Embryonic facial prominence (tissue), 1 donor: ENCODE measurements at regions not wholly inside any gene's neighbourhood (a gene's known extent, or its start where the extent isn't known, plus 50 kb on each side); places are given as distances from the start of the nearest gene placed in this dataset.

Experiments used
- DNase-seq: peaks from one replicate; pipeline ENCODE4 v3.0.0-alpha.2; 2016; ENCODE audit errors: extremely low spot score

DNA sequence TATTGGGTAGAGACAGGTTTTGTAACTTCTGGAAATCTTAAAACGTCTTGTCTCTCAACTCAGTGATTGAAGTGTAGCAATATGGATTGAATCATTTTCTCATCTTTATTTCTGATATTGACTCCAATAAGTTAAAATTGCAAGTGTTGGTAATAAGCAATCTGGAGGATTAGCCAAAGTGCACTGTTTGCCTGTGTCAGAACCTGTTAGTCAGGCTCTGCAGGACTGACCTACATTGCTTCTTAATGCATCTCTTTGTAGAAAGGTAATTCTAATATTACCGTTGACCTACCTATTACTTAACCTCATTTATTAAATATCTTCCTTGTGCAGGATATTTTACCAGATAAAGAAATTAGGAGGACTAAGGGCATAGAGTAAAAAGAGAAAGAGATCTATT, 484.0 kb upstream of the CITED2 start:
- no peak for DNase-seq

DNA sequence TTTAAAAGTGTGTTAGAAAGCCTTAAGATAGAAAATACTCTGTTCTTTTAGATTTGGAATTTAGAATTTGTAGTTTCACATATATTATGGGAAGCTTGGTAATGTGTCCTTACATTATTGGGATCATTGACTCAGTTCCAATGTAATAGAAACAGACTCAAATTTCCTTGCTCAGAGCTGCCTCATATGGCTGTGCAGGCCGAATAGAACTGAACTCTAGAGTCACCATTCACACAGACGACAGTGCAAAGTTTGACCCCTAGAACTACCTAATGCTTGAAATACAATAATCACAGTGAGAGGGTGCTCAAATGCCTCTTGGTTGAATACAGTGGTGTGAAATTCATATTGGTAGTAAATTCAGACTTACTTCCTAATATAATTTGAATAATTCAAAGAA, 482.7 kb upstream of the CITED2 start:
- DNase-seq = no peak

DNA sequence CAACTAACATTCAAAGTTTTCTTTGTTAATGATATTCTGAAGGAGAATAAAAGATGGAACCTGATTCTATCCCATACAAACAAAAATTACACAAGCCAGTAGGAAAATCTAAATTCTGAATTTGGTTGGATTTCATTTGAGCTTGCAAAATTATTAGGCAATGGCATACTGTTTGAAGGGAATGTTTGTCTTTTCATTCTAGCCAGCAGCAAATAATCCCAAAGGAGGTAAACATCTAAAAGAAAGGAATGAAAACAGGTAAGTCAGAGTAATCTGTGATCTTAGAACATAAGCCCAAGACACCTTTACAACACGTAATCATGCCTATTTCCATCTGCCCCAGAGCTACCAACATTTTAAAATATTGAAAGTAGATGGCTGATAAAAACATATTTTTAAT, 482.1 kb upstream of the CITED2 start:
- no peak for DNase-seq

DNA sequence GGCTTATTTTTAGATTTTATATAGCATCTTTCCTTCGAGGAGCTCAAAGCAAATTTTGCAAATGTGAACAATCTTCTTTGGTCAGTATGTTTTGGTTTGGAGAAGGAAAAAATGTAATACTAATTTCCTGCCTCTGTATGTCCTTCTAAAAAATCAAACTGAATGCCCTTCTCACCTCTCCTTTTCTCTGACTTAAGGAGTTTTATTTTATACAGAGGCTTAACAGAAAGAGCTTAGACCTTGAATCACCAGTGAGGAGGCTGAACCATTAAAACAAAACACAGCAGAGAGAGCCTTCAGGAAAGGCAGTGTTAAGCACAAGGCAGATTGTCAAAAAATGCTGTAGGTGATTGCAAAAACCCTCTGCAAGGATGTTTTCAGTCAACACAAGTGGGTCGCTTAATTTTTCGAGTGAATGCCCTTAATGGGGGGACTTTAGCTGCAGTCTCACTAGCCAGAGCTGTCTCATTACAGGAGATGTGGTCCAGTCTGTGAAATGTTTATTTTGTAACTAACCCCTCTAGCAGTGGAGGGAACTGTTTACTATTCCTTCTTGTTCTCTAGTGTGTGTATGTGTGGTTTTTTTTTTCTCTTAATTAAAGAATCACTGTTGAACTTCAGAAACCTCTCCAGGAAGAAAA, 481.3 kb upstream of the CITED2 start:
- no peak for DNase-seq

DNA sequence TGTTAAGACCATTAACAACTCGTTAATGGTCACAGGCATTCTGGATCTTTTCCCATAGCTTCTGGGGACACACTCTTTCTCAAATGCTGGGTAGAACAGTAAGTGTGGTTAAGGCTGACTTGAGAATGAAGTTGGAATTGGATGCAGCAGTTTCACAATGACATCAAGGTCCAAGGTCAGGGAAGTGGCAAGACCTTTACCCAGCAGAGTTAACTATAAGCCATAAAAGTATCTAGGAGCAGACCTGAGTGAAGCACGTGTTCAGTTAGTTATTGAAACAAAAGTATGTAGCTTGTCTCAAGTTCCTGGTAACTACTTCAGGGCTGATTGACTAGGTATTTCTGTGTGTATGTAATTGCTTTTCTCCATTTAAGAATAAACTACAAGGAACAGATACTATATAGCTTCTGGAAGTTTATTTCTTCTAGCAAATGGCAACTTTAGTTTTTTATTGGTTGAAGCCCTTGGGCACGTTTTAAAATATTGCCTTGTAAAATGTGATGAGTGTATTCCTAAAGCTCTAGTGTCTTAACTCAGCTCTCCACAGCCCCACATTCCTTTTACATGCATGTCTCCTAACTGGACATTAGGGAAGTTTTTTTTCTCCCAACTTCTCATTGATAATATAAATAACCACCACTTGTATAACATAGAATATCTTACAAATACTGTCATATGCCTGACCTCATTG, 479.0 kb upstream of the CITED2 start:
- DNase-seq = no peak

DNA sequence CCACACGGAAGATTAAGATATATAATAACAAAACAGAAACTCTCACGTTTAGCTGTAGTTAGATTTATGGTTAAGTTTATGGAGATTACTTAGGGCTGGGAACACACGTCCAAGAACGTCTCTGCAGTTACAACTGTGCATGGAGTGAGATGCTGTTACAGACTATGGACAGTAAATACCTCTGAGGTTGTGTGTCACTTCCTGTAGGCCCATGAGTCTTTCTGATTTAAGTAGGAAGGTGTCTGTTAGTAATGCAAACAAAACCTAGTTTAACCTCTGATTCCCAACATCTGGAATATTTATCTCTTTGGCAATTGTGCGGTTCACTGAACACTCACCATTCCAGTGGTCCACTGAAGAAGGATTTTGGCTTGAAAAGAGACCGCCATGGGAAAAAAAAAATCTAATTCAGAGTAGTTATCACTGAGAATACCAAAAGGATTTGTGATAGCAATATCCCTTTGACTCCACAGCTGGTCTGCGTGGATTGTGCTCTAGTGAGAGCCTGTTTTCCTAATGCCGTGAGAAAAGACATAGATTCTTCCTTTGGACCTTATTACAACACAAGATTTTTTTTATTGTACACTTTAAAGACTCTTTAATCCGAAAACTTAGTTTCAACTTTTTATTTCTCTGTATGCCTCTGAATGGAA, 478.2 kb upstream of the CITED2 start:
- DNase-seq = no peak

DNA sequence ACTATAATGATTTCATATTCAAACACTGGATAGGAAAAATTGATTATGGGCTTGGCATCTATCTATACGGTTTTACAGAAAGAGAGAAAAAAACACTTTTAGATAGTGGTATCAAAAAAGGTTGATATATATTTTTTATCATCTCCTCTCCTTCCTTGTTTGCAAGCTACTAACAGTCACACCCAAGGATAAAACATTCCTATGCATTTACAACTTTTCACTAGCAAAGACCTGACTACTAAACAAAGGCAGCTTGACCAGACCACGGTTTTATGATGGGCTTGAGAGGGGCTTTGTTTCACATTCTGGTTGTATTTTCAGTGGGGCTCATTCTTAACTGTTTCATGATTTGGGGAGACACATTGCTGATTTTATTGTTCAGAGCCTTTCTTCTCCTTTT, 477.6 kb upstream of the CITED2 start:
- DNase-seq = no peak

DNA sequence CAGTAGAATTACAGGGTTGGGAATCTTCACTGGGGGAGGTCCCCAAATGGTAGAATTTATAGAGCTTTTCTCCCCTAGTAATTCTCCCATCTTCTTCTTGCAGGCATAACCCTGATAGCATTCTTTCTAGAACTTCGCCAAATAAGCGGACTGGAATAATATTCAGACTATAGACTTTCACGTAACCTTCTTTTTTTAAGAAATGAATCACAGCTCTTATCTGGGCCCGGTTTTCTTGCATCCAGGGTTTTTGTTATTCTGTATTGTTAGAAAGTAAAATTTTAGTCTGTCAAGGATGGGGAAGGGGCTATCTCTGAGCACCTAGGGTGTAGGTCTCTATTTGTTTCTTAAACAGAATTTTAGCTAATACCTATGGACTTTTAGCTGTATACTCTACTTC, 476.8 kb upstream of the CITED2 start:
- no peak for DNase-seq

DNA sequence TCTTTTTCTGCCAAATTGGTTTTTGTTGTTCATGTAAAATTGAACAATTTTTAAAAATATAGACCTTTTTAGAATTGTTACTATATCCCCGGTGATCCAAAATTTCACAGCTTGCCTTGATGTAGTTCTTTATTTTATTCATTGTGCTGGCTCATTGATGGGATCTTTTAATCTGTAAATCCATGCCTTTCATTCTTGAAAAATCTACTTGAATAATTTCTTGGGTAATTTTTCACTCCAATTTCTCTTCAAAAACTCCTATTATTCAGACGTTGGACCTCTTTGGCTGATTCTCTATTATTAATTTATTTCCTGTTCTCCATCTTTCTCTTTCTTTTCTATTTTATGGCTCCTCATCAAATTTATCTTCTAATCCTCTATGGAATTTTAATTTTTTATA, 476.1 kb upstream of the CITED2 start:
- DNase-seq = no peak

DNA sequence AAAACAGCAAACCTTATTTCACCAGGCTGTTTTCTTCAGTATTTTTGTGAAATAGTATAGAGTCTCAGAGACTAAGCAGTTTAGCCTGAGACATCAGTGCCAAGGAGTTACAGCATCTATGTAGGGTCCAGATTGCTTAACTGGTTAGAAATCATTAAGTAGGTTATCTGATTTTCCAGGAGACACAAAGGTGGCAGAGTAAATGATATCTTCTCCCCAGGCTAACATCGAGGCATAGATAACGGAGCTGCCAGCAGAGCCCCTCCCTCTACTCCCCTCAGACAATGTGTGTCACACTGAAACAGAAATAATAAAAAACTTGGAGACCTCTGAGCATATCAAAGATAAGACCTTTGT, 473.0 kb upstream of the CITED2 start:
- no peak for DNase-seq

DNA sequence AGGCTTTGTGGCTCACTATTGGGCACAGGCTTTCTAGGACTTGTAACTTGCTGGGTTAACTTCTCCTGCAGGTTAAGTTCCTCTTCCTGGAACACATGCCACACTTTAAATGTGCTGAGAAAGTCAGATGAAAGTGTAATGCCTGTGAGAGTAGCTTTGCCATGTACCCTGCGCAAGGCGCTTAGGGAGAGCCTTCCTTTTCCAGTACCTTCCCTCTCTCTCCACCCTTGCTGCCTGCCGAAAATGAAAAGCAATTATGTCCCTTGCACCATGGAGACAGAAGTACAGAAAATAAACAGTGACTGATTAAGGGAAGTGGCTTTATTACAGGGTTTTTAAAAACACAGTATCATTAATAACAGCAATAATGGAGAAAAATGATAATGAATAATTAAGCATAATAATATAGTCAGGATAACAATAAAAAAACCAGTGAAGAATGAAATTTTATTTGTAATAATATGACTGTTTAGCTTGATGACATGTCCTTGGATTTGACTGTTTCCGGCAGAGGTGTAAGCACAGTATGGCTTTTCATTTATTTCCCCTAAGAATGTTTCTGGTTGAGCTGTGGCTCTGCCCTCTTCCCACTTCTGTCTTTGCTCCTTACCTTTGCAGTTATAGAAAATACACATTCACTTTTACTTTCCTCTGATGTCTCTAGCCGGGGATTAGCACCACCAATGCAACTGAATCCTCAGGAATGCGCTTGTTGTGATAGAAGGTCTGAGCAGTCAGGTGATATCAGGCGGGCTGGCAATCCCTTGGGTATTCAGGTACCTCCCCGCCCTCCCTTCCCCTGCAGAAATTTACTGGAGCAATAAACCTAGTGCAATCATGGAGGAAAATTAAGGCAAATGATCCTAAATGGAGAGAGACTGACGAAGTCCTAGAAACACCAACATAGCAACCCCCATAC, 472.3 kb upstream of the CITED2 start:
- DNase-seq = no peak

DNA sequence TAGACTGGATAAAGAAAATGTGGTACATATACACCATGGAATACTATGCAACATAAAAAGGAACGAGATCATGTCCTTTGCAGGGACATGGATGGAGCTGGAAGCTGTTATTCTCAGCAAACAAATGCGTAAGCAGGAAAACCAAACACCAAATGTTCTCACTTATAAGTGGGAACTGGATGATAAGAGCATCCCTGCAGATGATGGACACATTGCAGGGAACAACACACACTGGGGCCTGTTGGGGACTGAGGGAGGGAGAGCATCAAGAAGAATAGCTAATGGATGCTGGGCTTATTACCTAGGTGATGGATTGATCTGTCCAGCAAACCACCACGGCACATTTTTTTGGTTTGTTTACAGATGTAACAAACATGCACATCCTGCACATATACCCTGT, 470.5 kb upstream of the CITED2 start:
- DNase-seq = no peak

DNA sequence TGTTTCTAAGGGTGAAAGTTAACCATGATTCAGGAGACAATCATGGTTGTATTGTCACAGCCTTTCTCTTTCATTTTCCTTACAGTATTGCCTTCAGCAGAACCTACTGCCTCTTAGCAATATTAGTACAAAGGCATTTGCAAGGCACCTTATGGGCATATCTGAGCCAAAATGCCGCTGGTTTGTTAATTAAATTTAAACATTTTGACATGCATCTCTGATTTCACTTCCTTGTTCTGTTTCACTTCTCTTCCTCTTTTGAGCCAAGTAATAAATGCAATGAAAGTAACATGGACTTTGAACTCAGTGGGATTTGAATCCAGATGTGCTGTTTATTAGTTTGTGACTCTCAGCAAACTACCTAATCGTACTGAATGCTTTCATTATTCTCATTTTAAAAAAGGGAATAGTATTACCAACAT, 467.4 kb upstream of the CITED2 start:
- no peak for DNase-seq

DNA sequence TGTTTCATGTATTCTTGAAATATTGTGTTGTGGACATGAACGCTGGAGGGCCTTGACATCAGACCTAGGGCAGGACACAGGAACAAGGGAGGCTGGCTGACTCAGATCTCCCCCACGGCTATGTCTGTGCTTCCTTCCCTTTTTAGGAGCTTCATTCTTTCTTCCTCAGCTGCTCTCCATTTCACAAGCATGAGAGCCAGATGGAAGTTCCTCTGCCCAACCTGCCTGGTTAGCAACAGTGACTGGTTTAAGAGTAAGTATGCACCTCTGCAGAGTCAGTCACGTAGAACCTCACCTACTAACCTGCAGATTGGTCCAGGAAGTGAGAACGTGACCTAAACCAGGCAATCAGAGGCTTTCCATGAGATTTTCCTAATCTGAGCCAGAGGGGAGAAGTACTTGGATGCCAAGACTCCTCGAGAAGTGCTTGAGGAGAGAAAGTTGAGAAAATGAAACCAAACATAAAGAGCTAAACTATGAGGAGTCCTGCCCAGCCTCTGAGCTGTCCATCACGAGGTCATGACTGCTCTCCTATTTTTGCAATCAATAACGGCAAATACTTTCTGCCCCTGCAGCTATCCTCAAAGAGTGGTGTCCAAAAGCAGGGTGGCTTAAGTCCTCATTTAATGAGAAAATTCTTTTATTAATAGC, 465.2 kb upstream of the CITED2 start:
- DNase-seq = no peak

DNA sequence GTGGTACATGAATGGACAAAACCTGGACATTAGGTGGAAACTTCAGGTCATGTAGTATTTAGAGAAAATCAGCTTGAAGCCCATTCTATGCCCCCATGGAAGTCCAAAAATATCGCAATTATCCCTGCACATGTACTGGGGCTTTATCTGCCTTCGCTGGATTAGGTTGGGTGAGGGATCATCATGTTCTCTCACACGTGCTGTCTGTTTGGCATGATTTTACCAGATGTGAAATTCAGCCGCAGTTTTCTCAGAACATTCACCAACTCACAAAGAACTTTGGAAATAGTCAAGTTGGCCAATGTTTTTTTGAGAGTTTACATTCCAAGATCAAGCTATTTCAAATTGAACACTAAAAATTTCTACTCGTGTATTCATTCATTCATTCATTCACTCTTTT, 459.8 kb upstream of the CITED2 start:
- DNase-seq = no peak

DNA sequence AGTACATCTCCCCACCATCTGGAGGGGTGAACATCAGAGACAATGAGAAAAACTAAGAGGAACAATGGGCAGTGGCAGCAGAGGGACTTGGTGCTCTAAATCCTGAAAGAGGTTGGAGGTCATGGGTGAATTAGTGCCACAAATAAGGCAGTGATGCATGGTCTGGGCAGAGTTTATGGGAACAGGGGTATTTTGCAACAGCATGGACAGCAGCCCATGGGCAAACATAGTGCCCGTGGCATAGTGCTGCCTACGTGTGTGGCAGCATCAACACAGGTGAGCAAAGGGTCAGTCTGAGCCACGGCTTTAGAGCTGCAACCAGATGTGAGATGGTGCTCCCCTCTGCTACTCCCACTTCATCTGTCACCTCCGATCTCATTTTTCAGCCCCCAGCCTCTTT, 459.1 kb upstream of the CITED2 start:
- no peak for DNase-seq

DNA sequence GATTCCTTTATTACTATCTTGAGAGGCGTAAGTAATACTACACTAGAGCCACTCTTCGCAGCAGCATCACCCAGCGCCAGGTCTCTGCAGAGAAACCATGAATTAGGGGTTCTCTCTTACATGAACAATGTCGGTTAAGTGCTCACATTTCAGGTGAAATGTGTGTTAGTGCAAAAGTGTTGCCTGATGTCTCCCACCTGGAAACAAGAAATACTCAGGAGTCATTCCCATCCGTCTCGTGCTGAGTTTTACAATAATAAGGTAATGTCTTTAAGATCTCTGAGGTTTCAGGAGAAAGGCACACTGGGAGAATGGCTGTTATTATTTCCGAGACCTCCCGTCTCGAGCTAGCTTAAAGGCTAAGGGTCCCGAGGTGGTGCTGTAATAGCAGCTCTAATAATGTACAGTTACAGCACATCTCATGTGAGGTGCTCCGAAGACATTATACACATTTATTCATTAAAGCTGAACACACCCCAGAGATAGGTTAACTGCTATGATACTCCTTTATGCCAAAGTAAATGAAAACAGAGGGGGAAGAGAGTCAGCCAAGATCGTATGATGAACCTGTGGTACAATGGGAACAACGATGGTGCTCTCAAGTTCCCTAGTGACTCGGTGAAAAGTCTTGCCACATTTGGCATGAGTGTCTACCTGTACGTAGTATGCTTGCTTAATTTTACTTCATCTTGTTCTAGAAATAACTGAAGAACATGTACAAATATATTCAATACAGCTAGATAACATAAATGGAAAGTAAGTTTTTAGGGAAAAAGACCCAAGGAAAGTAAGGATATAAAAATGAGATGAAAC, 458.3 kb upstream of the CITED2 start:
- DNase-seq = no peak

DNA sequence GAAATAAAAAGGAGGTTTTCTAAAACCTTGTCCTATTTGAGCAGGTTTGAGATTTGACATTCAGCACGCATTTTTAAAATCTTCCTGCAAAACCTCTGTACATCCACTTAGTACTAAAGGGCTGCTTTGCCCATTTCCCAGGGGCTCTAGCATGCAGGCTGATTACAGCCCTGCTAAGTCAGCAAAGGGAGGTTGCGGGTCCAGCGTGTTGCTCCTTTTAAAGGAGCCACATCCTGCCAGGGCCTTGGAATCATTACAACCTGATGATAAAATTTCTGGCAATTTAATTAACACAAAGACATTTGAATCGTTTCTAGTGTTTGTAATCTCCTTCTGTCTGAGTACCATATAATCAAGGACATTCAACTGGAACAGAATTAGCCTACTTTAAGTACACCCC, 455.1 kb upstream of the CITED2 start:
- no peak for DNase-seq

DNA sequence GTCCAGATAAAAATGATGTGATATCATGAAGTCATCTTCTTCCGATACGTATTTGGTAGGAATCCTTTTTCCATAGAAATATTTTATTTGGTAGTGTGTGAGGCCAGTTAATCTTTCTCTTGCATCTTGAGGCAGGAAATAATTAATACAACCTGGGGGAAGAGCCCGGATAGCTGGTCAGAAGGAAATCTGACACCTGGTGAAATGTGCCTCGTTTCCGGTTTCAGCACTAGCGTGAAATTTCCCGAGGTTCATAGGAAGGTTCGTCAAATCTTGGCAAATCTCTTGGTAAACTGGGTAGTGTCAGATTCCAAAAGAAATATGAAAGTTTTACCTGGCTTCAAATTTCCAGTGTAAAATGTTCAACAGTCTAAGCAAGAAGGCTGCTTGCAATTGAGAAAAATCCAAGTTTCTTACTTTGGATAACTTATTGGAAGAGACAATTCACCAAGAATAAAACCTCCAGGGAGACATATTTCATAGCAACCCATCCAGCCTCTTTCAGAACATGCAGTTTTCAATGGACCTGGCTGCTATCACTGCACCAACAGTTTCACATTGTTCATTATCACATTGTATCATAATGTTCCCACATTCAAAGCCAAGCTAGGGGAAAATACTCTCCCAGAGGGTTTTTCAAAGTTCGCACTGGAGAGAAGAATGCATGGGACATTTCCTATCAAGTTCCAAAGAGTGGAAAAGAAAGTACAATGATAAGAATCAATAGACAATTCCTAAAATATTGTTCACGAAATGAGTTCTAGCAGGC, 454.5 kb upstream of the CITED2 start:
- DNase-seq = no peak

DNA sequence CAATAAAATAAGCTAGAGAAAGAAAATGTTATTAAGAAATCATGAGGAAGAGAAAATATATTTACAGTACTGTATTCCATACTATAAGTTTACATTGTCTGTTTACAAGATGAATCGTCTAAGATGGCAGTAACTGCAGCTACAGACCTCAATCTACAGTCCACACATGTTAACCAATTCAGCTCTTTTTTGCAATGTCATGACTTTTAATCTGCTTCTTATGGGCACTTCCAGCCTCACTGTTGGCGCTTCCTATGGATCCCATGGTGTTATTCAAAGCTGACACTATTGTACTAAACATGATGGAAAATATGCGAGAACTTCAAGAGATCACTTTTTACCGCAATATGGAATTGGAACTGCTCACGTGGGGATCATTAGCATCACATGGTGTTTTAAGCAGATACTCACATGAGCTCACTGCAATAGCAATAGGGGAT, 451.5 kb upstream of the CITED2 start:
- no peak for DNase-seq
